HCT116 (cell line): ENCODE measurements at regions not wholly inside any gene's neighbourhood (a gene's known extent, or its start where the extent isn't known, plus 50 kb on each side); places are given as distances from the start of the nearest gene placed in this dataset.

ENCODE experiments used
- CTCF ChIP-seq, 3 experiments: fragments of 200-600 bp in 1 of 3; sonication (generic) in 1 of 3; IDR thresholded peaks in 2 of 3; conservative IDR thresholded peaks in 1 of 3; 2 replicates each; pipeline ENCODE4 v1.5.1; 2012 to 2017; ENCODE audit warnings: low read depth in 2 of 3, low read length in 2 of 3, antibody characterized with exemption in 1 of 3, borderline replicate concordance in 1 of 3, control low read depth in 1 of 3, mild to moderate bottlenecking in 1 of 3, mixed read lengths in 1 of 3, mixed run types in 1 of 3, moderate library complexity in 1 of 3; ENCODE audit not compliant: insufficient read depth in 1 of 3
- POLR2A ChIP-seq: IDR thresholded peaks from 2 replicates; pipeline ENCODE4 v1.7.0; 2011; ENCODE audit warnings: borderline replicate concordance; ENCODE audit not compliant: insufficient read depth, insufficient read length; ENCODE audit errors: extremely low read depth
- YY1 ChIP-seq: IDR thresholded peaks from 2 replicates; pipeline ENCODE4 v1.6.1; 2011; ENCODE audit warnings: low read length, low read depth, moderate library complexity, mild to moderate bottlenecking; ENCODE audit not compliant: insufficient replicate concordance; ENCODE audit errors: extremely low read depth

DNA sequence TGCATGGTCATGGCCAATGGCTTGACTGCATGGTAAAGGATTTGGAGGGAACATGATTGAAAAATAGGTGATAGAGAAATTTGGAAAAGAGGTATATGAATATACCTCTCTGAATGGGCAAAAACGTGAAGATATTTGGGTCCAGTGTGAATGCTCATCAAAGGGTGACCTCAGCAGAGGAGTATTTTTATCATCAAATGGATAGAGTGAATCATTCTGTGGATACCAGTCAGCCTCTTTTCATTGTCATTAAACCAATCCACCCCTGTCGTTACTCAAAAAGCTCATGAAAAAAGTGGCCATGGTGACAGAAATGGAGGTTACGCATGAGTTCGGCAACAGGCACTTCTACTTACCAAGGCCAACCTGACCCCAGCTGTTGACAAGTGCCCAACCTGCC is 1074.7 kb downstream of the TSN start:
- TF ChIP-seq CTCF (IDR thresholded peaks at IDR 0.05 in 2 of 3, conservative IDR thresholded peaks at IDR 0.05 in 1 of 3; ENCODE audit: borderline replicate concordance in 1 of 3, insufficient read depth in 1 of 3, low read depth in 2 of 3, low read length in 2 of 3) (no peak), YY1 (no peak), POLR2A (no peak)
